GM12892 (cell line): ENCODE measurements at regions not wholly inside any gene's neighbourhood (a gene's known extent, or its start where the extent isn't known, plus 50 kb on each side); places are given as distances from the start of the nearest gene placed in this dataset.

ENCODE experiments used
- POLR2A ChIP-seq: IDR thresholded peaks from 2 replicates; pipeline ENCODE4 v1.6.1; 2011; ENCODE audit warnings: low read depth, low read length, control low read depth
- POLR2AphosphoS5 ChIP-seq: IDR thresholded peaks from 2 replicates; pipeline ENCODE4 v1.6.1; 2011; ENCODE audit warnings: low read depth, low read length, control low read depth
- TAF1 ChIP-seq: IDR thresholded peaks from 2 replicates; pipeline ENCODE4 v1.6.1; 2011; ENCODE audit warnings: low read depth, mild to moderate bottlenecking, control low read depth, low read length, borderline replicate concordance

DNA sequence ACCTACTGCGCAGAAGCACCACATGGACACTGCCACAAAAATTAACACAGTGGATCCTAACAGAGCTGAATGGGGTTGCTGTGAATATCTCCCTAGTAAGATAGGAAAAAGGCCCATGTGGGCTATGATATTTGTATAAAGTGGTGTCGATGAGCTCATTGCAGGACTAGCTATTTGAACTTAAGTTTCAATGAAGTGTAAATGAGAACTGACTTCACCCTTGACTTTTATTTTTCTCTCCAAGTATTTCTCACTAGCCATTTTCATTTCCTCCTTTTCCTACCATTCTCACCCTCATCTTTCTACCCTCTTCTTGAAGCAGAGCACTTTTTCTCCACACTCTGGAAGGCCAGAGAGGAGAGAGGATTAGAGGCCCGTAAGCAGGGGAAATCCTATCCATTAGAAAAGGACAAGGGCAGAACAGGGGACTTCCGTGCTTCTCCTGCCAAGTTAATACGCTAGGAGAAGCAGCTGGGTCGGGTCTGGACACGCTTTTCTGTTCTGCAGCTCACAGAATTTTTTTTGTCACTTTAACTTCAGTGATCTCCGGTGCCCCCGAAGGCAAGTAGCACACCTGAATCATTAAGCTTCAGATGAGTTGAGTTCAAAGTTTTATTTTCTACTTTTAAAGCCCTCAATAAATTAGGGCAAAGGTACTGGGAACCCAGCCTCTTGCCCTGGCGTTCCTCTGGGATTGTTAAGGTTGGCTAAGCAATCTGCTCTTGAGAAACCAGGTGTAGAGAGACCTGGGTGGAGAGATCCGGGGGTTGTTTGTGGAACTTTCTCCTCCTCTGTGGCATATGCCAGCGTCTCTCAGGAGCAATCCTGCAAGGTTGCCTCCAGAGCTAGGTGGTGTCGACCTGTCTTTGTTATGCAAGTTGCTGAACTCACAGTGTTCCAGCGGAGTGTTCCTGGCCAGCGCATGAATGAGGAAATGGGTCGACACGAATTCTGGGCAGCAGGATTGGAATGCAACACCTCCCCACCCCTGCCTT lies 56.2 kb upstream of the ARID1B start:
- TF ChIP-seq POLR2A (no peak), POLR2AphosphoS5 (peak; percentile 39; the same call in 1 of the 2 replicates), TAF1 (no peak)
